HL-60 (cell line): ENCODE measurements at regions not wholly inside any gene's neighbourhood (a gene's known extent, or its start where the extent isn't known, plus 50 kb on each side); places are given as distances from the start of the nearest gene placed in this dataset.

Experiments
- DNase-seq, 2 experiments: peaks; one replicate each; pipeline ENCODE4 v3.0.0-alpha.2; 2010 to 2020; ENCODE audit warnings: low read depth in 1 of 2, low spot score in 1 of 2
- H3K27ac ChIP-seq: fragments of 250-450 bp; sonication (Bioruptor Pico); replicated peaks from 2 replicates; pipeline ENCODE4 v1.5.1; 2020; ENCODE audit warnings: mild to moderate bottlenecking, moderate library complexity
- H3K27me3 ChIP-seq: fragments of 250-450 bp; sonication (Bioruptor Pico); 2 replicates; pipeline ENCODE4 v1.5.1; 2021; ENCODE audit warnings: mild to moderate bottlenecking, moderate library complexity; ENCODE audit not compliant: insufficient read depth, poor library complexity, severe bottlenecking
- H3K4me3 ChIP-seq: replicated peaks from 2 replicates; pipeline ENCODE4 v1.5.1; 2011; ENCODE audit warnings: mild to moderate bottlenecking, control low read depth, low read length; ENCODE audit not compliant: insufficient read depth
- CTCF ChIP-seq: IDR thresholded peaks from one replicate; pipeline ENCODE4 v1.5.1; 2011; ENCODE audit warnings: low read length, control low read depth, inconsistent platforms; ENCODE audit not compliant: insufficient read depth
- GABPA ChIP-seq: IDR thresholded peaks from 2 replicates; pipeline ENCODE4 v1.6.1; 2012; ENCODE audit warnings: low read depth
- POLR2AphosphoS5 ChIP-seq: IDR thresholded peaks from 2 replicates; pipeline ENCODE4 v1.6.1; 2012; ENCODE audit warnings: low read depth
- REST ChIP-seq: IDR thresholded peaks from 2 replicates; pipeline ENCODE4 v1.6.1; 2012; ENCODE audit warnings: low read depth; ENCODE audit not compliant: insufficient replicate concordance
- SPI1 ChIP-seq: IDR thresholded peaks from 2 replicates; pipeline ENCODE4 v1.6.1; 2012; ENCODE audit warnings: low read depth, mild to moderate bottlenecking, borderline replicate concordance

GRCh38 chr10:108629834-108630233 is 1293.5 kb downstream of the XPNPEP1 start:
- H3K27me3 ChIP-seq: no peaks in the 10 kb centered on the region
- TF ChIP-seq REST (no peak), SPI1 (no peak), POLR2AphosphoS5 (no peak), GABPA (no peak), CTCF (no peak)
- no peak overlapping the region for H3K27ac ChIP-seq
- DNase-seq: no peak
- H3K4me3 ChIP-seq: no peak overlapping the region

- H3K27me3 ChIP-seq: no peaks in the 10 kb centered on the region
- DNase-seq: no peak
- TF ChIP-seq GABPA (no peak), REST (no peak), SPI1 (no peak), CTCF (no peak), POLR2AphosphoS5 (no peak)
- H3K4me3 ChIP-seq: no peak overlapping the region
- no peak overlapping the region for H3K27ac ChIP-seq
Measured at GRCh38 chr10:108624052-108624451, 1299.3 kb downstream of the XPNPEP1 start.

- Histone ChIP-seq H3K27ac (no peak overlapping the region), H3K4me3 (no peak overlapping the region), H3K27me3 (no peaks in the 10 kb centered on the region)
- no peak for DNase-seq
- TF ChIP-seq POLR2AphosphoS5: no peak
- TF ChIP-seq SPI1: no peak
- no peak for TF ChIP-seq REST
- no peak for TF ChIP-seq GABPA
- no peak for TF ChIP-seq CTCF
Measured at GRCh38 chr10:108620821-108621534, 1302.3 kb downstream of the XPNPEP1 start.
